ENCODE measurements at regions not wholly inside any gene's neighbourhood (a gene's known extent, or its start where the extent isn't known, plus 50 kb on each side); places are given as distances from the start of the nearest gene placed in this dataset.

DNA sequence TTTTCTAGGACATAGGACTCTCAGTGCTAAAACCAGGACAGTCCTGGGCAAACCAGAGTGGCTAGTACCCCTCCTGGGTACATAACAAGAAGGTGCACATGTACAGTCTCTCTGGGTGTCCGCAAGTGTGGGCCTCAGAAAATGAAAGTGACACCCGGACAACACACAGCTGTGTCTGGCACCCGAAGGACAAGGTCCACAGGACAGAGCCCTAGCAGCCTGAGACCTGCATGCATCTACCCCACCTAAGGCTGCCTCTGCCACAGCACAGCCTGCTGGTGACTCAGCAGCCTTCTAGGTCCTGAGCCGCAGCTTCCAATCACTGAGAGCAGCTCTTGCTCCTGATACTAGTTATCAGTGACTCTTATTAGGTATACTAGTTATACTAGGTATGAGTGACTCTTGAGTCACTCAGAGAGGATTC lies 784.1 kb upstream of the TBX3 start:
- no peak for DNase-seq (ENCODE audit: low spot score)

DNA sequence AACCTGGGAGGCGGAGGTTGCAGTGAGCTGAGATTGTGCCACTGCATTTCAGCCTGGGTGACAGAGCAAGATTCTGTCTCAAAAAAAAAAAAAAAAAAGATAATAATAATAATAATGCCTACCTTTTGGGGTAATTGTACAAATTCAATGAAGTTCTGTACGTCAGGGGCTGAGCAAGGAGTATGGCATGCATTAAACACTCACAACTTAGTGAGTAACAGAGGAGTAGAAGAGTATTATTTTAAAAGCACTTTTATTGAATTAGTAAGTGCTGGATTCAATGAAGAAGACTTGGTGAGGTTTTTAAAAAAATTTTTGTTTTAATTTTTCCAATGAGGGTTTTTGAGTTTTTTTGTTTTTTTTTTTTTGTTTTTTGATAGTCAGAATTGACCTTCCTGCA lies 783.6 kb upstream of the TBX3 start:
- no peak for DNase-seq (ENCODE audit: low spot score)

- DNase-seq (ENCODE audit: low spot score): no peak
Observed at GRCh38 chr12:115466076-115466475, 782.1 kb upstream of the TBX3 start.

GRCh38 chr12:115464661-115465060 lies 780.7 kb upstream of the TBX3 start:
- no peak for DNase-seq (ENCODE audit: low spot score)

DNA sequence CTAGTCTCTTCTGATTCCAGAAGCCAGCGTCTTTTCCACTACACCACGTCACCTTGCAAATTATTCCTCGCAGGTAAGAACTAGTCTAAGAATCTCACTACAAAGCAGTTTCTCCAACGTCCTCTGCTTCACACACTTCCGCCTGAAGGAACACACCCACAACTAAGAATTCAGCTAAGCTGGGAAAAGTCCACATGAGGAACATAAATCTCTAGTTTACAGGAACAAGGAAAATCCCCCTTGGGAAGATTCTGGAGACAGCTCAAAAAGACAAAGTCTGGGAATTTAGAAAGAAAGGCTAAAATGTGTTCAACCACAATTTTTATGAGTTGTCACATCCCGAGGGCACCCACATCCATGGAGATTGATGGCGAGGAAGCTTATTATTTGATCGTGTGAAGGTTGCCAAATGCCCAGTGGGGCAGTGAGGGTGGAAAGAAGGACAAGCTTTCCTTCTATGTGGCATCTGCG lies 780.2 kb upstream of the TBX3 start:
- DNase-seq (ENCODE audit: low spot score): no peak

- DNase-seq (ENCODE audit: low spot score): no peak
Observed at GRCh38 chr12:115461401-115461800, 777.4 kb upstream of the TBX3 start.

DNA sequence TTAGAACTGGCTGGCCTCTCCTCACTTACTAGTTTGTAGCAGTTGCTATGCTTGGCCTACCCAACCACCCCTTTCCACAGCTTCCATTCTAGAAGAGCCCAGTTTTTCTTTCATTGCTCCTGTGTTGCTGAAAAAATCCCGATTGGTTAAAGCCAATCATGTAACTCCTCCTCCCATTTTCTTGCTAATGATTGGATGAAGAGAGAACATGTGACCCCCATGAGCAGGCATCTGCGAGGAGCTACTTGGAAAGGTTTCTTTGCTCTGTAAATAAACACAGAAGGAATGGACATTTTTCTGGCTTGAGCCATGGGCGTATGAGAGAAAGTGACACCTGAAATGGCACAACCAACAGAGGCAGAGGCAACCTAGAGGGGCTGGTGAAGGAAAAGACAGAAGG lies 773.8 kb upstream of the TBX3 start:
- no peak for DNase-seq (ENCODE audit: low spot score)

DNA sequence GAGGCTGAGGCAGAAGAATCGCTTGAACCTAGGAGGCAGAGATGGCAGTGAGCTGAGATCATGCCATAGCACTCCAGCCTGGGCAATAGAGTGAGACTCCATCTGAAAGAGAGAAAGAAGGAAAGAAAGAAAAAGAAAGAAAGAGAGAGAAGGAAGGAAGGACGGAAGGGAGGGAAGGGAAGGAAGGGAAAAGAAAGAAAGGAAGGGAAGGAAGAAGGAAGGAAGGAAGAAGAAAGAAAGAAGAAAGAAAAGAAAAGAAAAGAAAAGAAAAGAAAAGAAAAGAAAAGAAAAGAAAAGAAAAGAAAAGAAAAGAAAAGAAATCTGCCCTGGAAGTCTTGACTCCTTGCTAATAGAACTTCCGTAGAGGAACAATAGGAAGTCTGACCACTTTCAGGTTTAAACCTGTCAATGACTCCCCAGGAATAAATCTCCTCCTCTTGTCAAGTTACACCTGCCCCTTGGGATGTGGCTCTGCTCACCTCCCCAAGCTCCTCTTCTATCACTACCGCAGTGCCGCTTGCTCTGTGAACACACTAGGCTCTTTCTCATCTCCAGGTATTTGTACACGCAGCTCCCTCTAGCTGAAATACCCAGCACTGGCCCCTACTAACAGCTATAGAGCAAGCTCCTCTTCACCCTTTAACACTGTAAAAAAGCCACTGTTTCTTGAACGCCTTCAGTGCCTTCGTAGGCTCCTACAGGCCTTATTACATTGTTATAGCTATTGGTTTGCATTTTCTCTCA lies 773.1 kb upstream of the TBX3 start:
- DNase-seq (ENCODE audit: low spot score): no peak

GRCh38 chr12:115455268-115455681 lies 771.3 kb upstream of the TBX3 start:
- no peak for DNase-seq (ENCODE audit: low spot score)

- no peak for DNase-seq (ENCODE audit: low spot score)
Observed at GRCh38 chr12:115452751-115453281, 768.8 kb upstream of the TBX3 start.

GRCh38 chr12:115451780-115452736 lies 768.1 kb upstream of the TBX3 start:
- no peak for DNase-seq (ENCODE audit: low spot score)

GRCh38 chr12:115451151-115451779 lies 767.3 kb upstream of the TBX3 start:
- DNase-seq (ENCODE audit: low spot score): no peak

GRCh38 chr12:115450710-115451109 lies 766.7 kb upstream of the TBX3 start:
- no peak for DNase-seq (ENCODE audit: low spot score)

- no peak for DNase-seq (ENCODE audit: low spot score)
Observed at GRCh38 chr12:115450017-115450416, 766.0 kb upstream of the TBX3 start.

GRCh38 chr12:115449526-115449925 lies 765.6 kb upstream of the TBX3 start:
- DNase-seq (ENCODE audit: low spot score): no peak

DNA sequence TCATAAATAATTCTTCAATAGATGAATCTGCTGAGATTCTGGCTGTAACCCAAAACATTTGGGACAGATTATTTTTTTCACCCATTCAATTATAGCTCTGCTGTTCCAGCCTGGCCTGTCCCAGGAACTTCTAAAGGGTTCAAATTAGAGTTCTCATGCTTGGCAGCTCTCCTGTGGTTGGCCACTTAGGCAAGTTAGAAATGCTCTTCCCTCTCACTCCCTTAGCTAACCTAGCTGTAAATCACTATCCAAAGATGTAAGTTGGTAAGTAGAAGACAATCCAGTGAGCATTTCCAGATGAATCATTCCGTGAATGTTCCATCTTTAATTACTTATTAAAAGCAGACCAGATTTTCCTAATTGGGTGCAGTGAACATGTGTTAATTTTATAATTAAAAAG lies 760.4 kb upstream of the TBX3 start:
- DNase-seq (ENCODE audit: low spot score): no peak

DNA sequence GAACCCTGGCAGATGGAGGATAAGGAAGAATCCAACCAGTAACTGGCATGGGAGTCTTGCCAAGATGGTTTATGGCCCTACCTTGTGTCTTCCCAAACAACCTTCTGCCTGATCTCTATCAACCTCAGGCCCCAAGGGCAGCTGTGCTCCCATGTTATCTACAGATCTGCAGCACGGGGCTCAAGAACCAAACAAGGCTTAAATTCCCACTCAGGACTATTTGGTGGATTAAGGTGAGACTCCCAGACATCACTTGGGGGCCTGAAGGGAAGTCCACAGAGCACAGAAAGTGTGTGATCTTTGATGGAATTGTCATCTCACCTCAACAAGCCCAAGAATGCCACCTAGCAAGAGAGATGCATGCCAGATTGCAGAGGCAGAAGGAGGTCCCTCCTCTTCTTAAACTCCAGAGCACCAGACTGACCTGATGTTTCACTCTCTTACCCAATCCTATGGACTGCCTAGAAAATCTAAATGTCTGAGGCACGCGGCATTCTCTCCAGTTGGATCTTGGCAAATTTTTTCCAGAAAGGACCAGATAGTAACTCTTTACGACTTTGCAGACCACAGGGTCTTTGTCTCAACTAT lies 759.5 kb upstream of the TBX3 start:
- no peak for DNase-seq (ENCODE audit: low spot score)

DNA sequence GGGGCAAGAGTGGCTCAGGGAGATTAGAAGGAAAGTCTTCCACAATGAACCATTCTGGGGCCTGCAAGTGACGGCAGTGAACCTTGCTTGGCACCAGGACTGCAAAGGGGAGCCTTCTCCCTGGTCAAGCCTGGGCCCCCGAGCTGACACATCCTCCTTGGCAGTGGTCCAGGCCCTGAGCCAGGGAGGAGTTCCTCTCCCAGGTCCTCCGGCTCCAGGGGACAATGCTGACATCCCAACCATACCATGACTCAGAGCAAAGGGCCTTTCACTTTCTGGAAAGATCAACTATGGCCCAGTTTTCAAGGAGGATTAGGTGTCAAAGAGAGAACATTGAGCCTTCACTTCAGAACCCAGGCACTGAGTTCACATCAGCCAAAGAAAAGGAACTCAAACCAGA lies 756.5 kb upstream of the TBX3 start:
- DNase-seq (ENCODE audit: low spot score): no peak

GRCh38 chr12:115439008-115439601 lies 755.1 kb upstream of the TBX3 start:
- no peak for DNase-seq (ENCODE audit: low spot score)

DNA sequence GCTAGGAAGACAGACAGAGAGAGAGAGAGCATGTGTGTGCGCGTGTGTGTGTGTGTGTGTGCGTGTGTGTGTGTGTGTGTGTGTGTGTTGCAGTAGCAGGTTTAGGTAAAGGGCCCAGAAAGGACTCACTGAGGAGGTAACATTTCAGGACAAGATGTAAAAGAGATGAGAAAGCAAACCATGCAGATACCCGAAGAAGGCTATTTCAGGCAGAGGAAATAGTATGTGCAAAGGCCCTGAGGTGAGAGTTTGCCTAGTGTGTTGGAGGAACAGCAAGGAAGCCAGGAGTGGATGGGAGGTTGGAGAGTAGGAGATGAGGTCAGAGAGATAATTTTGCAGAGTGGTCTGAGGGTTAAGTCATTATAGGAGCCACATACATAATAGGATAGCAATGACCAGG lies 754.3 kb upstream of the TBX3 start:
- DNase-seq (ENCODE audit: low spot score): no peak

- no peak for DNase-seq (ENCODE audit: low spot score)
Observed at GRCh38 chr12:115437061-115437567, 753.1 kb upstream of the TBX3 start.

Measured in mesenteric fat pad (tissue), 1 donor.